Aorta (tissue), 5 donors: ENCODE measurements at regions not wholly inside any gene's neighbourhood (a gene's known extent, or its start where the extent isn't known, plus 50 kb on each side); places are given as distances from the start of the nearest gene placed in this dataset.

Experiments used
- ATAC-seq: fragments of 200-7000 bp; cut with Tn5 transposase; one replicate; pipeline ENCODE4 v1.9.1; 2022; ENCODE audit warnings: moderate library complexity; ENCODE audit not compliant: low FRiP score
- DNase-seq, 2 donors: peaks; one replicate each; pipeline ENCODE4 v3.0.0-alpha.2; 2020
- H3K27ac ChIP-seq, 2 donors: one replicate each; pipeline ENCODE4 v1.5.1; 2013; ENCODE audit warnings: low read length in 2 of 2, mild to moderate bottlenecking in 2 of 2, moderate library complexity in 2 of 2, control low read depth in 1 of 2, inconsistent platforms in 1 of 2, low read depth in 1 of 2
- H3K27me3 ChIP-seq, 2 donors: one replicate each; pipeline ENCODE4 v1.6.1; 2013; ENCODE audit warnings: control low read depth in 1 of 2, low read length in 1 of 2, mild to moderate bottlenecking in 1 of 2, moderate library complexity in 1 of 2; ENCODE audit not compliant: insufficient read depth in 2 of 2, control insufficient read depth in 1 of 2
- H3K36me3 ChIP-seq, 2 donors: one replicate each; pipeline ENCODE4 v1.6.1; 2013; ENCODE audit warnings: control low read depth in 1 of 2, low read length in 1 of 2, mild to moderate bottlenecking in 1 of 2; ENCODE audit not compliant: insufficient read depth in 2 of 2, control insufficient read depth in 1 of 2
- H3K4me1 ChIP-seq, 2 donors: one replicate each; pipeline ENCODE4 v1.6.1; 2013; ENCODE audit warnings: low read length in 2 of 2, control low read depth in 1 of 2, mild to moderate bottlenecking in 1 of 2, moderate library complexity in 1 of 2; ENCODE audit not compliant: insufficient read depth in 2 of 2, control insufficient read depth in 1 of 2
- H3K4me3 ChIP-seq, 2 donors: one replicate each; pipeline ENCODE4 v1.5.1; 2013; ENCODE audit warnings: low read length in 2 of 2, control low read depth in 1 of 2, mild to moderate bottlenecking in 1 of 2
- H3K9me3 ChIP-seq: one replicate; pipeline ENCODE4 v1.6.1; 2013; ENCODE audit warnings: mild to moderate bottlenecking, low read length; ENCODE audit not compliant: control insufficient read depth
- WGBS, 2 donors: extraction: QIAGEN DNeasy Blood & Tissue Kit; methylation state at CpG; one replicate each; pipeline ENCODE4 v1.1.7; 2013; 5-methylcytosine and 5-hydroxymethylcytosine counted together
- intact Hi-C, 2 donors: fragments of 100-400 bp; cut with DNase I; formaldehyde crosslinking; loops; one replicate each; pipeline versions ENCODE4 v1.14.2 to v1.15.0; 2022
- donor health status: healthy with polysubstance abuse.
- donor health status: Bipolar disorder and iron deficiency.
- donor health status: DM: no; HTN: no; CAD: no.
- donor health status: DM: no; HTN: no; CAD: no.
- donor health status: DM: yes; HTN: yes; CAD: no.

DNA sequence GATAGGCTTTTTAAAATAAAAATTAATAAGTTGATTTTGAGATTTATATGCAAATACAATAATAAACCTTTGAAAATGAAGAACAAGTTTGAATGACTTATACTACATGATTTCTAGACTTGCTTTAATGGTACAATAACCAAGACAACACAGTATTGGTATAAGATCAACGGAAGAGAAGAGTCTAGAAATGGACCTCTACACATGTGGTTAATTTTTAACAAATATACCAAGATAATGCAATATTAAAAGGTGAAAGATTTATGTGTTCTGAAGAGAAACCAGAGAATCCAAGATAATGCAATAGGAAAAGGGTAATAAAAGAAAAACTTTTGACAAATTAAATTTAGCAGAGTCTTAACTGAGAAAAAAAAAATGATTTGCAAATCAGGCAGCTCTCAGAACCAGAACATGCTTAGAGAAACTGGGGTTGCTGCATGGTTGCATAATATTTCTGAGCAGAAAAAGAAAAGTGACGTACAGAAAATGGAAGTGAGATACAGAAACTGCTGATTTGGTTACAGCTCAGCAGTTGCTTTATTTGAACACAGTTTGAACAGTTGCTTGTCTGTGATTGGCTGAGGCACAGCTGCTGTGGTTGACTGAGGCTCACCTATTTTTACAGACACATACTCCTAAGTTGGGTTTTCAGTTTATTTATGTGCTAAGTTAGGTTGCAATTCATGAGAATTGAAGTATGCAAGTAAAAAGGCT lies 365.9 kb downstream of the CRPPA start:
- WGBS, 2 donors = 93 to 94% methylated on average over 2 of the region's 2 CpGs
- H3K4me3 ChIP-seq = no peak overlapping the region
- ATAC-seq (no peak), DNase-seq (no peak)
- no peaks in the 10 kb centered on the region for H3K4me1 ChIP-seq
- H3K9me3 ChIP-seq = no peaks in the 10 kb centered on the region
- H3K27me3 ChIP-seq = no peaks in the 10 kb centered on the region
- no peak overlapping the region for H3K27ac ChIP-seq
- H3K36me3 ChIP-seq = no peaks in the 10 kb centered on the region
- intact Hi-C loops = loop anchor here in 1 of 2 donors (10.0 kb wide), 1 partner anchor 71 kb away; no protein-coding TSS in a partner anchor

GRCh38 chr7:16051561-16052255 lies 365.2 kb upstream of the MEOX2 start:
- WGBS, 2 donors = 25 to 26% methylated on average over 4 of the region's 4 CpGs
- intact Hi-C loops = loop anchor here in 1 of 2 donors (10.0 kb wide), 1 partner anchor 67 kb away; no protein-coding TSS in a partner anchor
- Histone ChIP-seq H3K36me3 (no peaks in the 10 kb centered on the region), H3K27me3 (no peaks in the 10 kb centered on the region), H3K9me3 (no peaks in the 10 kb centered on the region), H3K4me3 (no peak overlapping the region), H3K4me1 (no peaks in the 10 kb centered on the region), H3K27ac (no peak overlapping the region)
- DNase-seq (no peak), ATAC-seq (no peak)

- no peaks in the 10 kb centered on the region for H3K4me1 ChIP-seq
- intact Hi-C loops = no loop called here
- DNase-seq = no peak
These were observed 359.6 kb upstream of the MEOX2 start for GRCh38 chr7:16046041-16046440.

DNA sequence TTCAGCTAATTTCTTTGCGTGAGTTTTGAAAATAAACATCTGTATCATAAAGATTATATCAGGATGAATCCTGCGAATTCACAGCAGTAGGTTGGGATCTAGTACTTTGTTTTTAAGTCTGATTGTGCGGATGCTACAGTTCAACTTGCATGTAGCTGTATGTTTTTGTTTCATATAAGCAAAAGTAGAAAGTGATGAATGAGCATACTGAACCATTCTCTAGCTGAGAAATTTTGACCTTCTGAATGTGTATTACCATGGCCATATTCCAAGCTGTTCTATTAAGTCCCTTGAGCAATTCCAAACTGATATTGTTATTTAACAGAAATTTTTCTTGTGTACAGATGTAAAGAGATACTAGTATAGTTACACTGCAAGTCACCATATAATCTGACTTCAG lies 358.8 kb upstream of the MEOX2 start:
- no peaks in the 10 kb centered on the region for H3K4me1 ChIP-seq
- H3K9me3 ChIP-seq = no peaks in the 10 kb centered on the region
- DNase-seq = no peak
- no peak for ATAC-seq
- no peak overlapping the region for H3K4me3 ChIP-seq
- intact Hi-C loops = no loop called here
- no peaks in the 10 kb centered on the region for H3K36me3 ChIP-seq
- WGBS, 2 donors = 91 to 94% methylated on average over 3 of the region's 3 CpGs
- no peaks in the 10 kb centered on the region for H3K27me3 ChIP-seq
- no peak overlapping the region for H3K27ac ChIP-seq

More at GRCh38 chr7:16046041-16046440, 359.6 kb upstream of the MEOX2 start:
- 59 to 73% methylated on average over 3 of the region's 3 CpGs for WGBS, 2 donors
- no peaks in the 10 kb centered on the region for H3K36me3 ChIP-seq
- H3K4me3 ChIP-seq = no peak overlapping the region
- ATAC-seq = no peak
- no peaks in the 10 kb centered on the region for H3K9me3 ChIP-seq
- H3K27ac ChIP-seq = no peak overlapping the region
- H3K27me3 ChIP-seq = no peaks in the 10 kb centered on the region

GRCh38 chr7:16044645-16045044 lies 358.2 kb upstream of the MEOX2 start:
- intact Hi-C loops = no loop called here
- DNase-seq (no peak), ATAC-seq (no peak)
- no peaks in the 10 kb centered on the region for H3K4me1 ChIP-seq
- no peaks in the 10 kb centered on the region for H3K27me3 ChIP-seq
- no peaks in the 10 kb centered on the region for H3K9me3 ChIP-seq
- no peak overlapping the region for H3K27ac ChIP-seq
- no peak overlapping the region for H3K4me3 ChIP-seq
- H3K36me3 ChIP-seq = no peaks in the 10 kb centered on the region

GRCh38 chr7:16040346-16040745 lies 353.9 kb upstream of the MEOX2 start:
- ATAC-seq (no peak), DNase-seq (no peak)
- no peak overlapping the region for H3K4me3 ChIP-seq
- intact Hi-C loops = no loop called here
- no peak overlapping the region for H3K27ac ChIP-seq
- H3K4me1 ChIP-seq = no peaks in the 10 kb centered on the region
- H3K27me3 ChIP-seq = no peaks in the 10 kb centered on the region
- no peaks in the 10 kb centered on the region for H3K9me3 ChIP-seq
- no peaks in the 10 kb centered on the region for H3K36me3 ChIP-seq
- 89 to 91% methylated on average over 5 of the region's 5 CpGs for WGBS, 2 donors

DNA sequence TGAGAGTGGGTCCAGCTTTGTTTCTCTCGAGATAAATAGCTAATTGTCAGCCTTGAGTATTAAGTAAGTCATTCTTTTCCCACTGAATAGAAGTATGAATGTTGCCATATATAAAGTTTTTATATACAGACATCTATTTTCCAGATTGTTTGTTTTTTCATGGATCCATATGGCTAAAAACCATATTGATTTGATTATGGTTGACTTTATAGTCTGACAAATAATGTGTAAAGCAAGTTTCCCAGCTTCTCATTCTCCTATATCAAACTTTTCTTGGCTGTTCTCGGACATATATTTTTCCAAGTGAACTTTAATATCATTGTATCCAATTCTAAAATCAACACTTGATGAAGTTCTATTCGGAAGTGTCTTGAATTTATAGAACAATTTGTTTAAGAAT lies 352.4 kb upstream of the MEOX2 start:
- DNase-seq (no peak), ATAC-seq (no peak)
- H3K36me3 ChIP-seq = no peaks in the 10 kb centered on the region
- intact Hi-C loops = no loop called here
- no peaks in the 10 kb centered on the region for H3K27me3 ChIP-seq
- H3K4me3 ChIP-seq = no peak overlapping the region
- no peaks in the 10 kb centered on the region for H3K9me3 ChIP-seq
- H3K27ac ChIP-seq = no peak overlapping the region
- 79 to 85% methylated on average over 3 of the region's 3 CpGs for WGBS, 2 donors
- no peaks in the 10 kb centered on the region for H3K4me1 ChIP-seq

DNA sequence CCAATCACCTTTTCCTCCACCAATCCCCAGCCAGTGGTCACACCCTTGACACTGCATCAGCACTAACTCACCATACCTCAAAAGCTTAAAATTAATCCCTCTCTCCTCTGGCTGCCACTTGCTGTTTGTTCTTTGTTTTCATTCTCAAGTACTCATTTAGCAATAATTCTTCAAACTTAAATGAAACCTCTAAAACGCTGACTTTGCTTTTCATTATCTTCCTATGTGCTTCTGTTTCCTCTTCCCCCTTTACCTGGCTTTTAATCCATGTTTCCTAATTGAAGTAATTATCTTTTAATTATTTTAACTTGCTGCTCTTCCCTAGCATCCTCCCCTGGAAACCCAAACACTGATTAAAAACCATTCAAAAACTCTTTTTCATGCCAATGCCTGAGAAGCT lies 348.9 kb upstream of the MEOX2 start:
- H3K4me1 ChIP-seq = peaks cover 0 to 4% of the 10 kb centered on the region in 2 donors
- no peaks in the 10 kb centered on the region for H3K36me3 ChIP-seq
- no peak overlapping the region for H3K4me3 ChIP-seq
- H3K27me3 ChIP-seq = no peaks in the 10 kb centered on the region
- DNase-seq (no peak), ATAC-seq (no peak)
- intact Hi-C loops = no loop called here
- H3K9me3 ChIP-seq = no peaks in the 10 kb centered on the region
- no peak overlapping the region for H3K27ac ChIP-seq
- 95 to 100% methylated on average over 1 of the region's 1 CpG for WGBS, 2 donors

- DNase-seq (no peak), ATAC-seq (no peak)
- Histone ChIP-seq H3K36me3 (no peaks in the 10 kb centered on the region), H3K27me3 (no peaks in the 10 kb centered on the region), H3K4me1 (peaks cover 0 to 4% of the 10 kb centered on the region in 2 donors), H3K4me3 (no peak overlapping the region), H3K27ac (no peak overlapping the region), H3K9me3 (no peaks in the 10 kb centered on the region)
- intact Hi-C loops = no loop called here
- WGBS, 2 donors = 96 to 97% methylated on average over 1 of the region's 1 CpG
These were observed 348.4 kb upstream of the MEOX2 start for GRCh38 chr7:16034866-16035265.
